GM10266 (cell line): ENCODE measurements at regions not wholly inside any gene's neighbourhood (a gene's known extent, or its start where the extent isn't known, plus 50 kb on each side); places are given as distances from the start of the nearest gene placed in this dataset.
A peak's percentile ranks its signal among the peaks of the same experiment; 100 is the strongest.

ENCODE experiments used
- DNase-seq: peaks from one replicate; pipeline ENCODE4 v3.0.0; 2012; ENCODE audit errors: extremely low spot score
- CTCF ChIP-seq: IDR thresholded peaks from 2 replicates; pipeline ENCODE4 v1.5.1; 2012; ENCODE audit warnings: mild to moderate bottlenecking, low read depth; ENCODE audit not compliant: control insufficient read depth, insufficient read depth; ENCODE audit errors: missing control alignments

- no peak for TF ChIP-seq CTCF
- DNase-seq, result no peak
Measured at GRCh38 chr3:120516136-120516535, 65.3 kb upstream of the FSTL1 start.

GRCh38 chr3:120512655-120513054 is 61.9 kb upstream of the FSTL1 start:
- no peak for TF ChIP-seq CTCF
- DNase-seq, result no peak

- peak; percentile 56 for TF ChIP-seq CTCF
- DNase-seq, result no peak
Measured at GRCh38 chr3:120506828-120507774, 56.3 kb upstream of the FSTL1 start.

GRCh38 chr3:120506076-120506827 is 55.5 kb upstream of the FSTL1 start:
- no peak for DNase-seq
- TF ChIP-seq CTCF, result no peak

GRCh38 chr3:120503727-120504616 is 53.2 kb upstream of the FSTL1 start:
- no peak for DNase-seq
- no peak for TF ChIP-seq CTCF

GRCh38 chr3:120502116-120502515 is 51.3 kb upstream of the FSTL1 start:
- no peak for TF ChIP-seq CTCF
- no peak for DNase-seq
